ENCODE measurements at regions not wholly inside any gene's neighbourhood (a gene's known extent, or its start where the extent isn't known, plus 50 kb on each side); places are given as distances from the start of the nearest gene placed in this dataset.

- H3T11ph ChIP-seq (ENCODE audit: low read length) = no peak overlapping the region
- no peak overlapping the region for H3K4me2 ChIP-seq (ENCODE audit: insufficient read depth, insufficient read length, low read length)
- H4K5ac ChIP-seq (ENCODE audit: insufficient read length, low read depth, low read length) = no peak overlapping the region
- no peak overlapping the region for H2AK5ac ChIP-seq (ENCODE audit: insufficient read length, low read length)
- no peak overlapping the region for H3K27ac ChIP-seq (ENCODE audit: insufficient read length, low read depth, low read length)
- no peaks in the 10 kb centered on the region for H3K9me3 ChIP-seq (ENCODE audit: control insufficient read depth, low read depth, low read length)
- H3K27me3 ChIP-seq (ENCODE audit: insufficient read depth, low read length) = no peaks in the 10 kb centered on the region
- H3K27ac Mint-ChIP-seq = no peak overlapping the region
- H2BK15ac ChIP-seq (ENCODE audit: low read depth, low read length) = no peak overlapping the region
- peaks cover 18 to 22% of the 10 kb centered on the region in 2 experiments for H3K4me1 Mint-ChIP-seq
- H3K14ac ChIP-seq (ENCODE audit: insufficient read depth, low read length) = no peak overlapping the region
- H2BK20ac ChIP-seq (ENCODE audit: low read depth, low read length, poor library complexity, severe bottlenecking) = no peak overlapping the region
- no peaks in the 10 kb centered on the region for H3K23me2 ChIP-seq (ENCODE audit: insufficient read length, low read depth, low read length, poor library complexity, severe bottlenecking)
- H2BK5ac ChIP-seq (ENCODE audit: insufficient read length, low read length) = no peak overlapping the region
- no peak overlapping the region for H3K56ac ChIP-seq (ENCODE audit: insufficient read length, low read depth, low read length)
- H3K79me2 ChIP-seq (ENCODE audit: insufficient read depth, low read length) = no peaks in the 10 kb centered on the region
- no peak overlapping the region for H3K9ac ChIP-seq (ENCODE audit: extremely low read depth, insufficient read length, low read length)
- no peaks in the 10 kb centered on the region for H4K20me1 ChIP-seq (ENCODE audit: control insufficient read depth, insufficient read depth, insufficient read length)
- no peaks in the 10 kb centered on the region for H3K79me1 ChIP-seq (ENCODE audit: insufficient read depth, low read depth, low read length, poor library complexity, severe bottlenecking)
- no peaks in the 10 kb centered on the region for H3K27me3 Mint-ChIP-seq (ENCODE audit: low read depth)
- no peak overlapping the region for H3K4me3 Mint-ChIP-seq
- H2BK12ac ChIP-seq (ENCODE audit: insufficient read length, low read depth, low read length) = no peak overlapping the region
- no peaks in the 10 kb centered on the region; the same call in 1 of the 2 replicates for H3K4me1 ChIP-seq (ENCODE audit: insufficient read depth, low read length)
- no peak for DNase-seq
- H3K36me3 Mint-ChIP-seq (ENCODE audit: insufficient read depth in 1 of 3, low read depth in 3 of 3) = peaks cover 0 to 13% (median 2%) of the 10 kb centered on the region in 3 experiments; a peak in 4 of 7 replicates
- WGBS (ENCODE audit: extremely low coverage, insufficient read length, low lambda C conversion rate) = no CpG with 5 or more reads among the region's 5 CpGs
- no peak overlapping the region for H2BK120ac ChIP-seq (ENCODE audit: low read depth, low read length, poor library complexity, severe bottlenecking)
- H3K18ac ChIP-seq (ENCODE audit: insufficient read length, low read depth, low read length) = no peak overlapping the region
- no peak overlapping the region for H2AFZ ChIP-seq (ENCODE audit: low read length)
- H4K91ac ChIP-seq (ENCODE audit: insufficient read length, low read depth, low read length) = no peak overlapping the region
- peaks cover 3 to 6% of the 10 kb centered on the region in 2 experiments; a peak in 4 of 5 replicates for H3K9me3 Mint-ChIP-seq
- TF ChIP-seq CTCF (conservative IDR thresholded peaks at IDR 0.05) = no peak
- H3K23ac ChIP-seq (ENCODE audit: insufficient read length, low read depth, low read length) = no peak overlapping the region
- no peak overlapping the region for H4K8ac ChIP-seq (replicated peaks; ENCODE audit: insufficient read length, low read depth, low read length)
- no peak overlapping the region for H3K4ac ChIP-seq (ENCODE audit: low read depth, low read length)
Observed at GRCh38 chr10:33833566-33833965, 499.1 kb upstream of the NRP1 start.

All from H9 (cell line).